ENCODE measurements at regions not wholly inside any gene's neighbourhood (a gene's known extent, or its start where the extent isn't known, plus 50 kb on each side); places are given as distances from the start of the nearest gene placed in this dataset.

GRCh38 chr4:17352357-17352756 lies 159.5 kb downstream of the QDPR start:
- TF ChIP-seq EZH2 (IDR thresholded peaks at IDR 0.05; ENCODE audit: low read length) (no peak), CTCF (optimal IDR thresholded peaks at IDR 0.05 in 1 of 3, IDR thresholded peaks at IDR 0.05 in 1 of 3, conservative IDR thresholded peaks at IDR 0.05 in 1 of 3; ENCODE audit: extremely low read depth in 1 of 3, insufficient read depth in 2 of 3, low read length in 3 of 3) (no peak)
- no peaks in the 10 kb centered on the region for H3K79me2 ChIP-seq (ENCODE audit: control insufficient read depth, insufficient read depth, low read length)
- no peak overlapping the region for H3K4me2 ChIP-seq (ENCODE audit: control insufficient read depth, extremely low read depth, insufficient read depth, low read depth, low read length)
- H3K27ac ChIP-seq (ENCODE audit: control insufficient read depth, insufficient read depth, low read length): no peak overlapping the region
- no peak for FAIRE-seq
- H3K4me3 ChIP-seq (ENCODE audit: control insufficient read depth in 2 of 3, extremely low read depth in 1 of 3, insufficient read depth in 2 of 3, low read depth in 1 of 3, low read length in 3 of 3): no peak overlapping the region
- H3K9ac ChIP-seq (ENCODE audit: control insufficient read depth, extremely low read depth, insufficient read depth, low read length): no peak overlapping the region
- no peaks in the 10 kb centered on the region for H4K20me1 ChIP-seq (ENCODE audit: control insufficient read depth, extremely low read depth, insufficient read depth, low read length)
- no peaks in the 10 kb centered on the region for H3K36me3 ChIP-seq (ENCODE audit: control insufficient read depth in 2 of 2, extremely low read depth in 1 of 2, insufficient read depth in 2 of 2, low read length in 2 of 2)
- no peaks in the 10 kb centered on the region for H3K9me3 ChIP-seq (ENCODE audit: control insufficient read depth, low read depth, low read length)
- H3K4me1 ChIP-seq (ENCODE audit: control insufficient read depth, extremely low read depth, insufficient read depth, low read length): no peaks in the 10 kb centered on the region
- no peak for DNase-seq (ENCODE audit: low read depth, low spot score)
- no peak overlapping the region for H2AFZ ChIP-seq (ENCODE audit: control insufficient read depth, low read length)
- dilution Hi-C loops (cut with MboI; ENCODE audit: extremely low pct_ligation_motif_present, low sequenced_read_pairs): no loop called here
- H3K27me3 ChIP-seq (ENCODE audit: control insufficient read depth, extremely low read depth, insufficient read depth, low read length): no peaks in the 10 kb centered on the region
- no peaks in the 10 kb centered on the region for H3K9me1 ChIP-seq (ENCODE audit: control insufficient read depth, extremely low read depth, insufficient read depth, low read length)

GRCh38 chr4:17347445-17347844 lies 164.4 kb downstream of the QDPR start:
- H4K20me1 ChIP-seq (ENCODE audit: control insufficient read depth, extremely low read depth, insufficient read depth, low read length): no peaks in the 10 kb centered on the region
- TF ChIP-seq CTCF (optimal IDR thresholded peaks at IDR 0.05 in 1 of 3, IDR thresholded peaks at IDR 0.05 in 1 of 3, conservative IDR thresholded peaks at IDR 0.05 in 1 of 3; ENCODE audit: extremely low read depth in 1 of 3, insufficient read depth in 2 of 3, low read length in 3 of 3): peak in 2 of 3 experiments; percentile 35 to 40
- no peak for TF ChIP-seq EZH2 (IDR thresholded peaks at IDR 0.05; ENCODE audit: low read length)
- H3K9me3 ChIP-seq (ENCODE audit: control insufficient read depth, low read depth, low read length): no peaks in the 10 kb centered on the region
- H3K9me1 ChIP-seq (ENCODE audit: control insufficient read depth, extremely low read depth, insufficient read depth, low read length): no peaks in the 10 kb centered on the region
- H3K79me2 ChIP-seq (ENCODE audit: control insufficient read depth, insufficient read depth, low read length): no peaks in the 10 kb centered on the region
- DNase-seq (ENCODE audit: low read depth, low spot score) (no peak), FAIRE-seq (no peak)
- no peak overlapping the region for H3K27ac ChIP-seq (ENCODE audit: control insufficient read depth, insufficient read depth, low read length)
- no peaks in the 10 kb centered on the region for H3K36me3 ChIP-seq (ENCODE audit: control insufficient read depth in 2 of 2, extremely low read depth in 1 of 2, insufficient read depth in 2 of 2, low read length in 2 of 2)
- dilution Hi-C loops (cut with MboI; ENCODE audit: extremely low pct_ligation_motif_present, low sequenced_read_pairs): no loop called here
- no peaks in the 10 kb centered on the region for H3K27me3 ChIP-seq (ENCODE audit: control insufficient read depth, extremely low read depth, insufficient read depth, low read length)
- H3K4me1 ChIP-seq (ENCODE audit: control insufficient read depth, extremely low read depth, insufficient read depth, low read length): no peaks in the 10 kb centered on the region
- no peak overlapping the region for H2AFZ ChIP-seq (ENCODE audit: control insufficient read depth, low read length)
- no peak overlapping the region for H3K4me2 ChIP-seq (ENCODE audit: control insufficient read depth, extremely low read depth, insufficient read depth, low read depth, low read length)
- H3K4me3 ChIP-seq (ENCODE audit: control insufficient read depth in 2 of 3, extremely low read depth in 1 of 3, insufficient read depth in 2 of 3, low read depth in 1 of 3, low read length in 3 of 3): no peak overlapping the region
- no peak overlapping the region for H3K9ac ChIP-seq (ENCODE audit: control insufficient read depth, extremely low read depth, insufficient read depth, low read length)

All from keratinocyte (primary cell).